ENCODE measurements at regions not wholly inside any gene's neighbourhood (a gene's known extent, or its start where the extent isn't known, plus 50 kb on each side); places are given as distances from the start of the nearest gene placed in this dataset.

- Histone ChIP-seq H3K27ac (no peak overlapping the region), H3K9me3 (no peaks in the 10 kb centered on the region), H3K4me3 (no peak overlapping the region), H3K4me2 (no peak overlapping the region), H3K4me1 (no peaks in the 10 kb centered on the region)
- DNase-seq (ENCODE audit: low read depth in 1 of 2, low spot score in 1 of 2) (no peak), FAIRE-seq (no peak), ATAC-seq (no peak)
- ChIA-PET POLR2A (no interaction called here), CTCF (no interaction called here)
- WGBS (ENCODE audit: missing lambda C conversion rate), result 10% methylated on average over 3 of the region's 3 CpGs
- no peak for TF ChIP-seq POLR2AphosphoS2 (conservative IDR thresholded peaks at IDR 0.05; ENCODE audit: low read length)
- TF ChIP-seq CTCF (IDR thresholded peaks at IDR 0.05), result no peak
- no peak for TF ChIP-seq EP300 (IDR thresholded peaks at IDR 0.05)
- no peak for TF ChIP-seq RCOR1 (IDR thresholded peaks at IDR 0.05; ENCODE audit: low read depth, low read length)
- no peak for TF ChIP-seq NPAS2 (CRISPR knock-in tag; IDR thresholded peaks at IDR 0.05; ENCODE audit: borderline replicate concordance)
- TF ChIP-seq RAD21 (conservative IDR thresholded peaks at IDR 0.05 in 1 of 2, IDR thresholded peaks at IDR 0.05 in 1 of 2), result no peak
- no peak for TF ChIP-seq JUN (IDR thresholded peaks at IDR 0.05)
- TF ChIP-seq PHF8 (IDR thresholded peaks at IDR 0.05; ENCODE audit: borderline replicate concordance, low read depth), result no peak
- no peak for TF ChIP-seq HMGXB4 (CRISPR knock-in tag; IDR thresholded peaks at IDR 0.05; ENCODE audit: borderline replicate concordance)
- no peak for TF ChIP-seq FOSL2 (IDR thresholded peaks at IDR 0.05)
- no peak for TF ChIP-seq FOSL2 (CRISPR knock-in tag; IDR thresholded peaks at IDR 0.05)
- TF ChIP-seq CHD2 (IDR thresholded peaks at IDR 0.05; ENCODE audit: low read length, partially characterized antibody), result no peak
- no peak for TF ChIP-seq SMC3 (IDR thresholded peaks at IDR 0.05)
These were observed 767.3 kb downstream of the C4orf33 start for GRCh38 chr4:129863206-129863605.

DNA sequence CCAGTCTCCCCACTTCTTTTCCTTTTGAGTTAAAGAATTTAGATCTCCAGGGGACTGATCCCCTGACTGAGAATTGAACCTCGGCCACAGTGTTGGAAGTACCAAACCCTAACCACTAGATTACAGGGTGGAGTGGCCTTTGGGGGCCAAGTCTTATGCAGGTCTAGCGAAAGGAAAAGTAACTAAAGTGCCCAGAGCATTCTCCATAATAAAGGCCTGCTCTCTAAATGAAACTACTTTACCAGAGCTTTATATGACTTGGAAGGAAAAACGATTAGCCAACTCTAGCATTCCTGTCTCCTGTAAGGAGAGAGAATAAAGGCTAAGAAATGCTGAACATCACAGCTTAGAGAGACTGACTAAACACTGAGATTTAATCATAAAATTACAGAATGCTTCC is 788.0 kb downstream of the C4orf33 start:
- 15% methylated on average over 3 of the region's 3 CpGs for WGBS (ENCODE audit: missing lambda C conversion rate)
- ChIA-PET POLR2A (no interaction called here), CTCF (no interaction called here)
- Histone ChIP-seq H3K4me2 (no peak overlapping the region), H3K4me3 (no peak overlapping the region), H3K27ac (no peak overlapping the region), H3K4me1 (no peaks in the 10 kb centered on the region), H3K9me3 (no peaks in the 10 kb centered on the region)
- TF ChIP-seq MYC (IDR thresholded peaks at IDR 0.05; ENCODE audit: borderline replicate concordance, low read length) (no peak), JUN (IDR thresholded peaks at IDR 0.05) (no peak), BCL3 (IDR thresholded peaks at IDR 0.05) (no peak), GATA3 (IDR thresholded peaks at IDR 0.05; ENCODE audit: borderline replicate concordance) (no peak), RCOR1 (IDR thresholded peaks at IDR 0.05; ENCODE audit: low read depth, low read length) (no peak), HOXB13 (CRISPR knock-in tag; IDR thresholded peaks at IDR 0.05; ENCODE audit: low read depth) (no peak)
- TF ChIP-seq, protein P1, sequence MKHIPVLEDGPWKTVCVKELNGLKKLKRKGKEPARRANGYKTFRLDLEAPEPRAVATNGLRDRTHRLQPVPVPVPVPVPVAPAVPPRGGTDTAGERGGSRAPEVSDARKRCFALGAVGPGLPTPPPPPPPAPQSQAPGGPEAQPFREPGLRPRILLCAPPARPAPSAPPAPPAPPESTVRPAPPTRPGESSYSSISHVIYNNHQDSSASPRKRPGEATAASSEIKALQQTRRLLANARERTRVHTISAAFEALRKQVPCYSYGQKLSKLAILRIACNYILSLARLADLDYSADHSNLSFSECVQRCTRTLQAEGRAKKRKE (CRISPR knock-in tag; IDR thresholded peaks at IDR 0.05; ENCODE audit: low read depth), result no peak
- FAIRE-seq, result no peak
- no peak for ATAC-seq
- DNase-seq (ENCODE audit: low read depth in 1 of 2, low spot score in 1 of 2), result no peak

- no peaks in the 10 kb centered on the region for H3K4me1 ChIP-seq
- no peak overlapping the region for H3K4me3 ChIP-seq
- ChIA-PET POLR2A (no interaction called here), CTCF (no interaction called here)
- FAIRE-seq (no peak), ATAC-seq (no peak), DNase-seq (ENCODE audit: low read depth in 1 of 2, low spot score in 1 of 2) (no peak)
- TF ChIP-seq GATA3 (IDR thresholded peaks at IDR 0.05; ENCODE audit: borderline replicate concordance) (no peak), HDAC2 (IDR thresholded peaks at IDR 0.05) (no peak)
- 6% methylated on average over 2 of the region's 2 CpGs for WGBS (ENCODE audit: missing lambda C conversion rate)
- H3K27ac ChIP-seq, result no peak overlapping the region
- H3K9me3 ChIP-seq, result no peaks in the 10 kb centered on the region
- H3K4me2 ChIP-seq, result no peak overlapping the region
These were observed 801.2 kb downstream of the C4orf33 start for GRCh38 chr4:129897111-129897510.

Measured in A549 (cell line).